ENCODE measurements at regions not wholly inside any gene's neighbourhood (a gene's known extent, or its start where the extent isn't known, plus 50 kb on each side); places are given as distances from the start of the nearest gene placed in this dataset.

- H3K27me3 ChIP-seq (ENCODE audit: insufficient read depth, low read length, poor library complexity, severe bottlenecking) = no peaks in the 10 kb centered on the region
- no peaks in the 10 kb centered on the region for H4K20me1 ChIP-seq (ENCODE audit: insufficient read depth, low read length, poor library complexity, severe bottlenecking)
- no peak overlapping the region for H3K4me3 ChIP-seq (ENCODE audit: low read length, poor library complexity, severe bottlenecking)
- H3K79me2 ChIP-seq (ENCODE audit: insufficient read depth, low read length) = no peaks in the 10 kb centered on the region
- no peaks in the 10 kb centered on the region for H3F3A ChIP-seq (ENCODE audit: low read depth)
- H3K4me1 ChIP-seq (ENCODE audit: insufficient read depth, low read length, poor library complexity, severe bottlenecking) = no peaks in the 10 kb centered on the region
- no peak overlapping the region for H3K4me2 ChIP-seq (ENCODE audit: low read depth, low read length, poor library complexity, severe bottlenecking)
- no peak overlapping the region for H2AFZ ChIP-seq (ENCODE audit: low read length)
- no peaks in the 10 kb centered on the region for H3K36me3 ChIP-seq (ENCODE audit: insufficient read depth, low read length)
- TF ChIP-seq, protein P1, sequence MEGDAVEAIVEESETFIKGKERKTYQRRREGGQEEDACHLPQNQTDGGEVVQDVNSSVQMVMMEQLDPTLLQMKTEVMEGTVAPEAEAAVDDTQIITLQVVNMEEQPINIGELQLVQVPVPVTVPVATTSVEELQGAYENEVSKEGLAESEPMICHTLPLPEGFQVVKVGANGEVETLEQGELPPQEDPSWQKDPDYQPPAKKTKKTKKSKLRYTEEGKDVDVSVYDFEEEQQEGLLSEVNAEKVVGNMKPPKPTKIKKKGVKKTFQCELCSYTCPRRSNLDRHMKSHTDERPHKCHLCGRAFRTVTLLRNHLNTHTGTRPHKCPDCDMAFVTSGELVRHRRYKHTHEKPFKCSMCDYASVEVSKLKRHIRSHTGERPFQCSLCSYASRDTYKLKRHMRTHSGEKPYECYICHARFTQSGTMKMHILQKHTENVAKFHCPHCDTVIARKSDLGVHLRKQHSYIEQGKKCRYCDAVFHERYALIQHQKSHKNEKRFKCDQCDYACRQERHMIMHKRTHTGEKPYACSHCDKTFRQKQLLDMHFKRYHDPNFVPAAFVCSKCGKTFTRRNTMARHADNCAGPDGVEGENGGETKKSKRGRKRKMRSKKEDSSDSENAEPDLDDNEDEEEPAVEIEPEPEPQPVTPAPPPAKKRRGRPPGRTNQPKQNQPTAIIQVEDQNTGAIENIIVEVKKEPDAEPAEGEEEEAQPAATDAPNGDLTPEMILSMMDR (conservative IDR thresholded peaks at IDR 0.05; ENCODE audit: low read length) = no peak
- no peak for TF ChIP-seq EZH2phosphoT487 (IDR thresholded peaks at IDR 0.05; ENCODE audit: borderline replicate concordance)
- H3K9ac ChIP-seq (ENCODE audit: low read depth, low read length, poor library complexity, severe bottlenecking) = no peak overlapping the region
- H3K9me2 ChIP-seq (replicated peaks; ENCODE audit: low read depth, low read length) = no peaks in the 10 kb centered on the region; the same call in 1 of the 2 replicates
- no peaks in the 10 kb centered on the region for H3K9me3 ChIP-seq (ENCODE audit: insufficient read depth, low read depth, low read length)
These were observed 167.1 kb upstream of the PLSCR5 start for GRCh38 chr3:146772211-146772743.

- H3K27me3 ChIP-seq (ENCODE audit: insufficient read depth, low read length, poor library complexity, severe bottlenecking) = no peaks in the 10 kb centered on the region
- H3K4me3 ChIP-seq (ENCODE audit: low read length, poor library complexity, severe bottlenecking) = no peak overlapping the region
- no peaks in the 10 kb centered on the region for H3F3A ChIP-seq (ENCODE audit: low read depth)
- TF ChIP-seq EZH2phosphoT487 (IDR thresholded peaks at IDR 0.05; ENCODE audit: borderline replicate concordance) = no peak
- TF ChIP-seq, protein P1 (conservative IDR thresholded peaks at IDR 0.05; ENCODE audit: low read length) = no peak
- H3K4me2 ChIP-seq (ENCODE audit: low read depth, low read length, poor library complexity, severe bottlenecking) = no peak overlapping the region
- H4K20me1 ChIP-seq (ENCODE audit: insufficient read depth, low read length, poor library complexity, severe bottlenecking) = no peaks in the 10 kb centered on the region
- no peaks in the 10 kb centered on the region for H3K4me1 ChIP-seq (ENCODE audit: insufficient read depth, low read length, poor library complexity, severe bottlenecking)
- no peaks in the 10 kb centered on the region for H3K9me3 ChIP-seq (ENCODE audit: insufficient read depth, low read depth, low read length)
- no peaks in the 10 kb centered on the region for H3K36me3 ChIP-seq (ENCODE audit: insufficient read depth, low read length)
- no peaks in the 10 kb centered on the region; the same call in 1 of the 2 replicates for H3K9me2 ChIP-seq (replicated peaks; ENCODE audit: low read depth, low read length)
- no peak overlapping the region for H2AFZ ChIP-seq (ENCODE audit: low read length)
- H3K9ac ChIP-seq (ENCODE audit: low read depth, low read length, poor library complexity, severe bottlenecking) = no peak overlapping the region
- no peaks in the 10 kb centered on the region for H3K79me2 ChIP-seq (ENCODE audit: insufficient read depth, low read length)
These were observed 165.7 kb upstream of the PLSCR5 start for GRCh38 chr3:146770881-146771280.

DNA sequence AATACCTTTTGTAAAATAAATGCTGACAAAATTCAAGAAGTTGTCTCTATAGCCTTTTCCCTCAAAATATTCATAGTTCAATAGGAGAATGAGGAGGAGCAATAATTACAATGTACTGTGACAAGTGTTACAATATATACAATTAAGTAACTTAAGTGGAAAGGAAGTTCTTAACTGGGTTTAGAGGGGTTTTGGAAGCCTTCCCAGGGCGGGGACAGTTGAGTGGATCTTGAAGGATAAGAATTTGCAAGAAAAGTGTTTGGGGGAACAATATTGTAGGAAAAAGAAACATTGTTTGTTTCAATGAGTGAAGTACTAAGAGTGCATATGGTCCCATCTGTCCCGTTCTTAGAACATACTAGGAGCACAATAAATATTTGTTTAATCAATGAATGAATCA lies 165.2 kb upstream of the PLSCR5 start:
- no peak overlapping the region for H3K4me3 ChIP-seq (ENCODE audit: low read length, poor library complexity, severe bottlenecking)
- no peak overlapping the region for H3K9ac ChIP-seq (ENCODE audit: low read depth, low read length, poor library complexity, severe bottlenecking)
- H3K36me3 ChIP-seq (ENCODE audit: insufficient read depth, low read length) = no peaks in the 10 kb centered on the region
- no peaks in the 10 kb centered on the region for H3K27me3 ChIP-seq (ENCODE audit: insufficient read depth, low read length, poor library complexity, severe bottlenecking)
- no peaks in the 10 kb centered on the region for H3K79me2 ChIP-seq (ENCODE audit: insufficient read depth, low read length)
- TF ChIP-seq, protein P1 (conservative IDR thresholded peaks at IDR 0.05; ENCODE audit: low read length) = no peak
- TF ChIP-seq EZH2phosphoT487 (IDR thresholded peaks at IDR 0.05; ENCODE audit: borderline replicate concordance) = no peak
- no peaks in the 10 kb centered on the region for H3K9me3 ChIP-seq (ENCODE audit: insufficient read depth, low read depth, low read length)
- H3K4me1 ChIP-seq (ENCODE audit: insufficient read depth, low read length, poor library complexity, severe bottlenecking) = no peaks in the 10 kb centered on the region
- H3K4me2 ChIP-seq (ENCODE audit: low read depth, low read length, poor library complexity, severe bottlenecking) = no peak overlapping the region
- no peak overlapping the region for H2AFZ ChIP-seq (ENCODE audit: low read length)
- H4K20me1 ChIP-seq (ENCODE audit: insufficient read depth, low read length, poor library complexity, severe bottlenecking) = no peaks in the 10 kb centered on the region
- H3F3A ChIP-seq (ENCODE audit: low read depth) = no peaks in the 10 kb centered on the region
- H3K9me2 ChIP-seq (replicated peaks; ENCODE audit: low read depth, low read length) = no peaks in the 10 kb centered on the region; the same call in 1 of the 2 replicates
